GM19372 (cell line): ENCODE measurements at regions not wholly inside any gene's neighbourhood (a gene's known extent, or its start where the extent isn't known, plus 50 kb on each side); places are given as distances from the start of the nearest gene placed in this dataset.
"Not testable (repeated sequence)": the region's sequence is repeated elsewhere in the genome, so short reads cannot be mapped to it uniquely, and the experiment has no call there.

Experiments
- ATAC-seq: cut with Tn5 transposase; IDR thresholded peaks from one replicate; pipeline ENCODE4 v1.9.1; 2021; ENCODE audit warnings: mild to moderate bottlenecking, low read depth, moderate library complexity; ENCODE audit not compliant: unreplicated experiment

DNA sequence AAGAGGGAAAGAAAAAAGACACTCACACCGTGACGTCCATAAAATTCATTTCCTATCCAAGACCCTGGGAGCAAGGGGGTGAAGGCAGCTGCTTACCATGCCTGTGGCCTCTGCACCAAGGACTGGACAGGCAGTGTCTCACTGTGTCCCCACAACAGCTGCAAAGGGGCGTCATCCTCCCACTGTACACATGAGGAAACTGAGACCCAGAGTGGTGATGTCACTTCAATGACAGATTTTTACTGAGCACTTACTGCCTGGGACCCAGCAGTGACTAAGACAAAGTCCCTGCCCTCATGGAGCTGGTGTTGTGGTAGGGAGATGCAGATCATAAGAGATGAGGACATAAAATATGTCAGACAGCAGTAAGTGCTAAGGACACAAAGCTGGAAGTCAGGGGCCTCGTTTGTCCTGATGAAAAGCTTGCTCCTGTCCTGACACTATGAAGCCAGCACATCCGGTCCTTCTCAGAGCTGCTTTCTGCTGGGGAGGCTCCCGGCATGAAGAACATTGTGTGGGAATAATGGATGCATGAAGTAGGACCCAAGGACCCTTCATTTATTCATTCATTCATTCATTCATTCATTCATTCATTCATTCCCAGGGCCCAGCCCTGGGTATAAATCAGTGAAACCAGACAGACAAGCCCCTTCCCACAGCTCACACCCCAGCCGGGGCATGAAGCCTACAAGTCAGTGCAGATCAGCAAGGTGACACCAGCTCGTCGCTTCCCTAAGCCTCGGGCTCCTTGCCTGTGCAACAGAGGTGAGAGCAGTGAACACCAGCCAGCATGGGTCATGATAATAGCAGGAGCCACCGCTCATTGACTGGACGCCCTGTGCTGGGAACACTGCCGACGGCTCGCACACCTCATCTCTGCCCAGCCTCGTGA, 473.7 kb downstream of the MATN1 start:
- ATAC-seq: no peak

DNA sequence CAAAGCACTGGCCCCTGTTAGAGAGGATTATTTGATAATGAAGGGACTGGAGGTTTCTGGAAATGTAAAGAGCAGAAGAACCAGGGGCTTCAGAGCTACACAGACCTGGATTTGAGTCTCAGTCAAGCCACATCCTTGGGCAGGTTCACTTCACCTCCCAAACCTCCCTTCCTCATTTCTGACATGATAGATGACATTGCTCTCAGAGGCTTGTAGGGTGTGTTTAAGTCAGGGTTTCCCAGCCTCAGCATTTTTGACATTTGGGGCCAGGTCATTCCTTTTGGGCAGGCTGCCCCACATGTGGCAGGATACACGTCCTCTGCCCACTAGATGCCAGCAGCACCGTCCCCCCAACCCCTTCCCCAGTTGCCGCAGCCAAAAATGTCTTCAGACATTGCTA, 474.6 kb downstream of the MATN1 start:
- no peak for ATAC-seq

- ATAC-seq: no peak
Observed at GRCh38 chr1:30248373-30248772, 475.0 kb downstream of the MATN1 start.

GRCh38 chr1:30244801-30245200, 478.6 kb downstream of the MATN1 start:
- no peak for ATAC-seq

DNA sequence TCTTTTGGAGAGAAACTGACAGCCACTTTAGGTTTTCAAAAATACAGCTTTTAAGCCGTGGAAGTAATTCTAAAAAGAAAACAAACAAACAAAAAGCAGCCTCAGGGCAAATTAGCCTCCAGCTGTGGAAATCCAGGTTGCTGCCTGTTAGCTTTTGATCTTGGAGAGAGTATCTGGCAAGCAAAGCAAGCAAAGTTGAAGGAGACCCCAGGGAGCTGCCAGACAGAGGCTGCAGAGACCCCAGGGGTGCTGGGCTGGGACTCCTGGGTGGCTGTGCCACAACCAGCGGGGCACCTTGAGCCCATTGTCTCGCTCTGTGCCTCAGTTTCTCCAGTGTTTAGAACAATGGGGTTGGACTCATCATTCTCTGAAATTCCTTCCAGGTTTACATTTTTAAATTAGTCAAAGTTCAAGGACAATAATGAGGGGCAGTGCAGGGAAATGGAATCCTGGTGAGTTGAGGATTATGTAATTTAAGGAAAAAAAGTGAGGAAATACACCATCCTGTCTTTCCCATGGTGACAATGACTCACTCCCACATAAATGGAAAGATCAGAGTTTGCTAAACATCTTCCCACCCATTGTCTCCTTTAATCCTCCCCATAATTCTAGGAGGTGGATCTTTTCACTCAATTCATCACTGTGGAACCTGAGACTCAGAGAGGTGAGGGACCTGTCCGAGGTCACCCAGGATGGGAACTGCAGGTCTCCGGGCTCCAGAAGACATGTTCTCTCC, 480.5 kb downstream of the MATN1 start:
- ATAC-seq: no peak

DNA sequence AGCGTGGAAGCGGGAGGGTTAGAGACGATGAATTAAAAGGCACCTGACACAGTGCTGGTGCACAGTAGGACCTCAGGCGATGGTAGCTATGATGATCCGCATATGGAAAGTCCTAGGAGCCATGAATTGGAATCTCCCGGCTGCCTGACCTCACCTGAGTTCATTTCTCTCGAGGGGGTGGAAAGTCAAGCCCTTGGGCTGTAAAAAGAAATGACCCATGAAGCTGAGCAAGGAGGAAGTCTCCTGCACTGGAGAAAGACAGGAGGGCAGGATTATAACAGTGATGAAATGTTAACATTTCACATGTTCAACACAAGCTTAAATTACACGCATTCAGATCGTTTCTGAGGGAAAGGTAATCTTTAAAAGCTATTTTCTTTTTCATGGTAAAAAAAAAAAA, 481.2 kb downstream of the MATN1 start:
- ATAC-seq: no peak

- ATAC-seq: no peak
Observed at GRCh38 chr1:30241681-30242080, 481.7 kb downstream of the MATN1 start.

- no peak for ATAC-seq
Observed at GRCh38 chr1:30234091-30234490, 489.3 kb downstream of the MATN1 start.

DNA sequence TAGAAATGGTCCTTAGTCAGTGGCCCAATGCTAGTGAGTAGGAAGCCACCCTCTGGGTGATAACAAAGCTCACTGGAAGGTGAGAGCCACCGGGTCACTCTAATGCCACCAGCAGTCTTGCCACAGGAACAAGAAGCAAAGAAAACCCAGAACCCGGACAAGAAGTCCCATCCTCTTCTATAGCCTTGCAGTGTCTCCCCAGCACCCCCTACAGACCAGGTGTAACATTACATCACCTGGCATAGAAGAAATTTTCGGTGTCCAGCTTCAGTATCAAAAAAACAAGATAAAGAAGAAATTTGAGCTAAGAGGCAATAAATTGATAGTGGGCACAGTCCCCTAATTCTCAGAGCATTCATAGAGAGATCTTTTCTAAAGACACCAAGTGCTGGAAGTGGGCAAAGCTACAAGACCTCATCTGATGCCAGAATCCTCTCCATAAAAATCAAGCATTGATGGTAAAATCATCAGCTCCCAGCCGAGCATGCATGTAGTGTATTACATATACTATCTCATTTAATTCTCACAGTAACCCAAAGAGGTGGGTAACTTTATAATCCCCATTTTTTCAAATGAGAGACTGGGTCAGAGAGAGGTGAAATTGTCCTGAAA, 491.0 kb downstream of the MATN1 start:
- ATAC-seq: no peak

DNA sequence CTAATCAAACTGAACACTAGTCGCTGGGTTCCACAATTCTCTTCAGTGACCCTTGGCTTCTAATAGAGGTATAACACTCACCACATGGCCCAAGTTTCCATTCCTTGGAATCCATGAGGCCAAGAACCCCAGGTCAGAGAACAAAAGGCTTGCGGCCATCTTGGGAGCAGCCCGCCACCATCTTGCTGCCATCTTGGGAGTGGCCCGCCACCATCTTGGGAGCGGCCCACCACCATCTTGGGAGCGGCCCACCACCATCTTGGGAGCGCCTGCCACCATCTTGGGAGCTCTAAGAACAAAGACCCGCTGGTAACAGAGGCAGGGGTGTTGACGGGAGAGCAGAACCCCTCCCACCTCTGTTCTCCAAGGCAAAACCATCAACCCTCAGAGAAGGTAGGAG, 493.4 kb downstream of the MATN1 start:
- no peak for ATAC-seq

- no peak for ATAC-seq
Observed at GRCh38 chr1:30229557-30229956, 493.8 kb downstream of the MATN1 start.

DNA sequence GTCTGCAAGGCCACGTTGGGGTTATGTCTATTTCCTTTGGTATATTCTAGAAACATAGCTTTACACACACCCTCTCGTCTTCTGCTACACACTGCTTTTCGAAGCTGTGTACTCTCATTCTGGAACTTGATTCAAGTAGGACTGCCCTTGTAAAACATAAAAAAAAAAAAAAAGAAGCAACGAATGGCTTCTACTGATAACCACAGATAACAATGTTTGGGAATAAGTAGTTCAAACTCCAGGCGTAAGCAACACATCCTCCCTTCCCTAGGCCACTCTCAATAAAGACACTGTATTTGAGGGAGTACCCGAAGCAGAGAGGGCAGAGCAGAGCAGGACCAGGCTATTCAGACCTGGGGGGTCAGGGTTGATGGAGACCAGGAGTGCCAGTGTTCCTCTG, 496.7 kb downstream of the MATN1 start:
- ATAC-seq: no peak

- no peak for ATAC-seq
Observed at GRCh38 chr1:30225357-30225756, 498.0 kb downstream of the MATN1 start.

- ATAC-seq: no peak
Observed at GRCh38 chr1:30219675-30220074, 503.7 kb downstream of the MATN1 start.

DNA sequence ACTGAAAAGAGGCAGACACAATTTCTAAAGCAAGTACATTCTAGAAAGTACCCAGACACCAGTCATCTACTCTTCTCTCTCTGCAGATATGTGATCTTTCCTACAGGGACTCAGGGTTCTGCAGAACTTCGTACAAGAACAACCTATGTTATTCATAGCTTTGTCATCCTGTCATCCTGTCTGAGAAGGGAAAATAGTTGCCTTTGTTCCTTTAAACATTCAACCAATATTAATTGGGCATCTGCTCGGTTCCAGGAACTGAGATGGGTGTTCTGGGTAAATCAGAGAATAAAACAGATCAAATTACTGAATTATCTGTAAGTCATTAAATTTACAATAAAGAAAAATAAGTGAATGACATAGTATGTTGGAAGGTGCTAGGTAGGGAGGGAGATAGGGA, 504.9 kb downstream of the MATN1 start:
- no peak for ATAC-seq

DNA sequence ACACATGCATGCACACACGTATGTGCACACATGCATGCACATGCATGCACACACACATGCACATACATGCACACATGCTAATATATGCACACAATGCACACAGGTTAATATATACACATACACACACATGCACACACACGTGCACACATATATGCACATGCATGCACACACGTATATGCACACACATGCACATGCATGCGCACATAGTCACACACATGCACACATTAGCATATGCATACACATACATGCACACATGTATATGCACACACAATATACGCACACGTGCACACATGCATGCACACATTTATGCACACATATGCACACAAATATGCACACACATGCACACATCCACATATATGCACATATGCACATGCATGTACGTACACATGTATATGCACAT, 506.8 kb downstream of the MATN1 start:
- ATAC-seq: no peak

DNA sequence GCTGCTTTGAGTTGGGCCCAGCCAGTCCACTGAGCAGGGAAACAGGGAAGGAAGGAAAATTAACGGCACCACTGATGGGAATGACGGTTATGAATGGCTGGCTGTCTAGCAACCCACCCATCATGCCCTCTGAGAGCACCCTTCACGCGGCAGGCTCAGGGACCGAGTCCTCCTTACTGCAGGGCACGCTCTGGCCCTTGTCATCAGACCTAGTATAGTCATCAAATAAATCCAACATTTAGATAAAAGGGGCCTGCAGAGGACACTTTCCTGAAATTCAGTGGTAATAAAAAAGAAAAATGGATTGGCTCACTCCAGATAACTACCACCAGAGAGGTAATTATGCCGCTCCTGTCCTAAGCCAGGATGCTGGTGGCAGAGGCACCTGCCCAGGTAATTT, 509.4 kb downstream of the MATN1 start:
- ATAC-seq: no peak

- ATAC-seq: not testable (repeated sequence)
Observed at GRCh38 chr1:30207962-30208361, 515.4 kb downstream of the MATN1 start.

DNA sequence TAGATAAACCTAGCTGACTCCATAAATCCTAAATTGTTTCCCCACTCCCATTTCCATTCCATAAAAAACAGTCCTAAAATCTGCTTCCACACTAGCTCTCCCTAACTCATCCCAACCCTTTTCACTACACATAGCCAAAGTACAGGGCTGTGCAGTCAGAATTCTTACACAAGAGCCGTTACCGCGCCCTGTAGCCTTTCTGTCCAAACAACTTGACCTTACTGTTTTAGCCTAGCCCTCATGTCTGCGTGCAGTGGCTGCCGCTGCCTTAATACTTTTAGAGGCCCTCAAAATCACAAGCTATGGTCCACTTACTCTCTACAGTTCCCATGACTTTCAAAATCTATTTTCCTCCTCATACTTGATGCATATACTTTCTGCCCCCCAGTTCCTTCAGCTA, 516.8 kb downstream of the MATN1 start:
- ATAC-seq: not testable (repeated sequence)

DNA sequence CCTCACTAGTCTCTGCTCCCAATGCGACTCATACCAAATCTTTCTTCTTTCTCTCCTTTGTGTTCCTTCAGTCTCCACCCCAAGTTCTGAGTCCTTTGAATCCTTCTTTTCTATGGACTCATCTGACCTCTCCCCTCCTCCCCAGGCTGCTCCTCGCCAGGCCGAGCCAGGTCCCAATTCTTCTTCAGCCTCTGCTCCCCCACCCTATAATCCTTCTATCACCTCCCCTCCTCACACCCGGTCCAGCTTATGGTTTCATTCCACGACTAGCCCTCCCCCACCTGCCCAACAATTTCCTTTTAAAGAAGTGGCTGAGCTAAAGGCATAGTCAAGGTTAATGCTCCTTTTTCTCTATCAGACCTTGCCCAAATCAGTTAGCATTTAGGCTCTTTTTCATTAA, 518.5 kb downstream of the MATN1 start:
- ATAC-seq: not testable (repeated sequence)

- no peak for ATAC-seq
Observed at GRCh38 chr1:30201015-30201414, 522.4 kb downstream of the MATN1 start.
